ENCODE measurements at regions not wholly inside any gene's neighbourhood (a gene's known extent, or its start where the extent isn't known, plus 50 kb on each side); places are given as distances from the start of the nearest gene placed in this dataset.

DNA sequence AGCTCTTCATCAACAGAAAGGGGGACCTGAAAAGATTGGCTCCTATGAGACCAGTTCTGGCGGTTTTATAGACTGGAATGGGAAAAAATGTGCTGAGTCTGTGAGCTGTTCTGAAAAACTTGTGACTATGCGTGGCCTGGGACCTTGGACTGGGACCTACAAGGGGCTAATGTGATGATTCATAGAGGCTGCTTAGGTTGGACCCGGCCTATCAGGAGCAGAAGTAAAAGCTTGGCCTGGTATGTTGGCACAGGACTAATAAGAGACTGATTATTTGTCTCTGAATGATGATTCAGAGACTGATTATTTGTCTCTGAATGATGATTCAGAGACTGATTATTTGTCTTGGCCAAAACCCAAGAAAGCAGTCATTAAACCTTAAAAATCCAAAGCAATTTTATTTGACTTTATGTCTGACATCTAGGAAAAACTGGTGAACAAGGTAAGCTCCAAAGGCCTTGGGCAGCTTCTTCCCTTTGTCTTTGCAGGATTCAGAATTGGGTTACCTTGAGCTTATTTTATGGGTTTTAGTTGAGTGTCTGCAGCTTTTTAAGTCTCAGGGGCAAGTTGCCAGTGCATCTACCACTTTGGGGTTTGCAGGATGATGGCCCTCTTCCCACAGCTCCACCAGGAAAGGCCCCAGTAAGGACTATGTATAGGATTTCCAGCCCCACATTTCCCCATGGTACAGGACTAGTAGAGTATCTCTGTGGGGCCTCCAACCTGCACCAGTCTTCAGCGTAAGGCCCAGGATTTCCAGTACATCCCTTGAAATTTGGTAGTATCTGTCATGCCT is 390.3 kb downstream of the KDM5D start:
- Histone ChIP-seq H3K4me3 (ENCODE audit: low read length in 2 of 2) (no peak overlapping the region), H3K4me1 (ENCODE audit: control insufficient read depth in 2 of 2, insufficient read depth in 2 of 2, low read length in 2 of 2) (no peaks in the 10 kb centered on the region), H3K36me3 (ENCODE audit: control insufficient read depth in 2 of 2, insufficient read depth in 2 of 2, low read length in 1 of 2) (no peaks in the 10 kb centered on the region), H3K9me3 (ENCODE audit: control insufficient read depth in 2 of 2, insufficient read depth in 1 of 2, low read length in 1 of 2) (no peaks in the 10 kb centered on the region), H3K27ac (ENCODE audit: low read depth in 1 of 2, low read length in 1 of 2) (no peak overlapping the region), H3K27me3 (ENCODE audit: control insufficient read depth in 2 of 2, insufficient read depth in 1 of 2, low read length in 1 of 2) (no peaks in the 10 kb centered on the region)
- DNase-seq (ENCODE audit: low read depth in 6 of 9, low spot score in 9 of 9) = no peak
- 94% methylated on average over 4 of the region's 4 CpGs for WGBS

DNA sequence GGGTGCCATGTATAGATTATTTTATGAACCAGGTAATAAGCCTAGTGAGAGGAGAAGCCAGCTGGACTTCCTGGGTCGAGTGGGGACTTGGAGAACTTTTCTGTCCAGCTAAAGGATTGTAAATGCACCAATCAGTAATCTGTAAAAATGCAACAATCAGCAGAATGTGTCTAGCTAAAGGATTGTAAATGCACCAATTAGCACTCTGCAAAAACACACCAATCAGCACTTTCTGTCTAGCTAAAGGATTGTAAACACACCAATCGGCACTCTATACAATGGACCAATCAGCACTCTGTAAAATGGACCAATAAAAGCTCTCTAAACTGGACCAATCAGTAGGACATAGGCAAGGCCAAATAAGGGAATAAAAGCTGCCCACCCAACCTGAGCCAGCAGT is 392.9 kb downstream of the KDM5D start:
- Histone ChIP-seq H3K4me3 (ENCODE audit: low read length in 2 of 2) (no peak overlapping the region), H3K9me3 (ENCODE audit: control insufficient read depth in 2 of 2, insufficient read depth in 1 of 2, low read length in 1 of 2) (no peaks in the 10 kb centered on the region), H3K4me1 (ENCODE audit: control insufficient read depth in 2 of 2, insufficient read depth in 2 of 2, low read length in 2 of 2) (no peaks in the 10 kb centered on the region), H3K27me3 (ENCODE audit: control insufficient read depth in 2 of 2, insufficient read depth in 1 of 2, low read length in 1 of 2) (no peaks in the 10 kb centered on the region), H3K36me3 (ENCODE audit: control insufficient read depth in 2 of 2, insufficient read depth in 2 of 2, low read length in 1 of 2) (no peaks in the 10 kb centered on the region), H3K27ac (ENCODE audit: low read depth in 1 of 2, low read length in 1 of 2) (no peak overlapping the region)
- WGBS = 67% methylated on average over 2 of the region's 2 CpGs
- no peak for DNase-seq (ENCODE audit: low read depth in 6 of 9, low spot score in 9 of 9)

DNA sequence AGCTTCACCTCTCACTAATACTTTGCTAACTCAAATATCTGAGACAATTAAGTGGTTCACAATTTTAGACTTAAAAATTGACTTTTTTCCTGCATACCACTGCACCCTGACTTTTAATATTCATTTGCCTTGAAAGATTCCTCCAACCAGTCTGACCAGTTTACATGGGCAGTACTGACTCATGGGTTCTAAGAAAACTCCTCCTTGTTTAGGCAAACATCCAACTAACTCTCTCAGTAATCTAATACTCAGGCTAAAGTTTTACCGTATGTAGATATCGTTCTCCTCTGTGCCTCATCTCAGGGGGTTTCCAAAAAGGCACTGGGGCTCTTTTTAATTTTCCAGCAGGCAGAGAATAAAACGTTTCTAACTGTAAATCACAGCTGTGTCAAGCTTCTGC is 422.8 kb downstream of the KDM5D start:
- 85% methylated on average over 3 of the region's 3 CpGs for WGBS
- no peak for DNase-seq (ENCODE audit: low read depth in 6 of 9, low spot score in 9 of 9)
- no peak overlapping the region for H3K27ac ChIP-seq (ENCODE audit: low read depth in 1 of 2, low read length in 1 of 2)

DNA sequence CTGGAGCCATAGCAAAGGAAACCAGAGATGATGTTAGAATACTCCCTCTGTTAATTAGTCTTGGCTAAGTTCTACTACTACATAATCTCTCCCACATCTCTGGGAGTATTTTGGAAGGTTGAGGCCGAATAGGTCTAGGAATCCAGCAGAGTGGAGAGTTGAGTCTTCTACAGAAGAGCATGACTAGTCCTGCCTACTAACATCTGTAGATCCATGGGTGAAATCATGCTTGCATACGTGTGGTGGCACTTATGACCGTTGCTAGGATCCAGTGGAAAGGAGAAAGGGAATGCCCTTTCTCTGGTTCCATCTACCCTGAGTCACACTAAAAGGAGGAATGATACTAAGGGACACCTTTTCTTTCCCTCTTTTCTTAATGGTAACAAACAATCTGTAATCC is 425.4 kb downstream of the KDM5D start:
- H3K36me3 ChIP-seq (ENCODE audit: control insufficient read depth in 2 of 2, insufficient read depth in 2 of 2, low read length in 1 of 2) = no peaks in the 10 kb centered on the region
- no peak overlapping the region for H3K27ac ChIP-seq (ENCODE audit: low read depth in 1 of 2, low read length in 1 of 2)
- no peaks in the 10 kb centered on the region for H3K9me3 ChIP-seq (ENCODE audit: control insufficient read depth in 2 of 2, insufficient read depth in 1 of 2, low read length in 1 of 2)
- H3K4me1 ChIP-seq (ENCODE audit: control insufficient read depth in 2 of 2, insufficient read depth in 2 of 2, low read length in 2 of 2) = no peaks in the 10 kb centered on the region
- whole genome bisulfite sequencing = 82% methylated on average over 3 of the region's 3 CpGs
- no peaks in the 10 kb centered on the region for H3K27me3 ChIP-seq (ENCODE audit: control insufficient read depth in 2 of 2, insufficient read depth in 1 of 2, low read length in 1 of 2)
- DNase-seq (ENCODE audit: low read depth in 6 of 9, low spot score in 9 of 9) = no peak
- no peak overlapping the region for H3K4me3 ChIP-seq (ENCODE audit: low read length in 2 of 2)

More for the DNA sequence above, 422.8 kb downstream of the KDM5D start:
- Histone ChIP-seq H3K9me3 (ENCODE audit: control insufficient read depth in 2 of 2, insufficient read depth in 1 of 2, low read length in 1 of 2) (no peaks in the 10 kb centered on the region), H3K4me3 (ENCODE audit: low read length in 2 of 2) (no peak overlapping the region), H3K36me3 (ENCODE audit: control insufficient read depth in 2 of 2, insufficient read depth in 2 of 2, low read length in 1 of 2) (no peaks in the 10 kb centered on the region), H3K27me3 (ENCODE audit: control insufficient read depth in 2 of 2, insufficient read depth in 1 of 2, low read length in 1 of 2) (no peaks in the 10 kb centered on the region), H3K4me1 (ENCODE audit: control insufficient read depth in 2 of 2, insufficient read depth in 2 of 2, low read length in 2 of 2) (no peaks in the 10 kb centered on the region)

DNA sequence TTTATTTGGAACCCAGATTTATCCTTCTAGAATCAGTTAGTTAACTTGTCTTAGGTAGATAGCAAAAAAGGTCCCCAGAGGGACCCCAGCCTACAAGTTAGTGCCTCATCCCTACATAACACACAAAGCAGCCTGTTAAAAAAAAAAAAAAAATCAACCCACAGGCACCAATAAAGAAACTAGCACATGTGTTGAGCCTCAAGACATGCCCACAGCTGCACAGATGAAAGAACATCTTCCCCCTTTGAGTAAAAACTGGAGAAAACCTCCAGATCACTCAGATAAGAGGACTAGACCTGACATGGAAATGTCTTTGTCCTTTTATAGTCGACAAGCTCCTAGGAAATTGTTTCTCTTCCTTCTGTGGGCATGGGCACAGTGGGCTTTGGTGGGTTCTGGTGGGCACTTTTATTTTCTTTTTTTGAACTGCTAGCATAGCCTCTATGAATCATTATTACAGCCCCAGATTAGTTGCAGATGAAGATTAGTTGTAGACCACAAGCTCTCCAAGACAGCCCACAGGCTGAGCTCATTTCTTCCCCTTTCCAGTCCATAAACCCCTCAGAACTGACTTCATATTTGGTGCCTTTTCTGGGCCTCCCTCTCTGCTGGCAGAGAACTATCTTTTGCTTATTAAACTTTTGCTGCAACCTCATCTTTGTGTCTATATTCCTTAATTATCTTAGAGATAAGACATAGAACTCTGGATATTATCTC is 427.1 kb downstream of the KDM5D start:
- H3K9me3 ChIP-seq (ENCODE audit: control insufficient read depth in 2 of 2, insufficient read depth in 1 of 2, low read length in 1 of 2) = no peaks in the 10 kb centered on the region
- no peak overlapping the region for H3K27ac ChIP-seq (ENCODE audit: low read depth in 1 of 2, low read length in 1 of 2)
- H3K36me3 ChIP-seq (ENCODE audit: control insufficient read depth in 2 of 2, insufficient read depth in 2 of 2, low read length in 1 of 2) = no peaks in the 10 kb centered on the region
- H3K4me1 ChIP-seq (ENCODE audit: control insufficient read depth in 2 of 2, insufficient read depth in 2 of 2, low read length in 2 of 2) = no peaks in the 10 kb centered on the region
- DNase-seq (ENCODE audit: low read depth in 6 of 9, low spot score in 9 of 9) = no peak
- no peak overlapping the region for H3K4me3 ChIP-seq (ENCODE audit: low read length in 2 of 2)
- 39% methylated on average over 1 of the region's 1 CpG for WGBS
- no peaks in the 10 kb centered on the region for H3K27me3 ChIP-seq (ENCODE audit: control insufficient read depth in 2 of 2, insufficient read depth in 1 of 2, low read length in 1 of 2)

DNA sequence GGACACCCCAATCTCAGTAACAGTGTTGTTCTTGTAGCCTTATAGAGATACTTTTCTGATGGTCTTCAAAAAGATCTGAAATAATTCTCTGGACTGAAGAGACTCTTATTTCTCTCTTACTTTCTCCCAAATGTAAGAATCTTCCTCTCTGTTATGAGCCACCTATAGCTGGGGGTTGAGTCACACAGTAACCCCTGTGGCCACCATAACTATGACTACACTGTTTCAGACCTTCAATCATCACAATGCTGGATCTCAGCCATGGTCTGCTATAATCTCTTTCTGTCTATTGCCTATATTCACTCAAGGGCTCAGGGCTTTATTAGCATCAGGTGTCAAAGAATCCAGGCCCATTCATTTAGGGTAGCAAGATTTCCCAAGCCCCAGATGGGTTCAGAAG is 436.9 kb downstream of the KDM5D start:
- Histone ChIP-seq H3K36me3 (ENCODE audit: control insufficient read depth in 2 of 2, insufficient read depth in 2 of 2, low read length in 1 of 2) (no peaks in the 10 kb centered on the region), H3K4me1 (ENCODE audit: control insufficient read depth in 2 of 2, insufficient read depth in 2 of 2, low read length in 2 of 2) (no peaks in the 10 kb centered on the region), H3K27ac (ENCODE audit: low read depth in 1 of 2, low read length in 1 of 2) (no peak overlapping the region), H3K9me3 (ENCODE audit: control insufficient read depth in 2 of 2, insufficient read depth in 1 of 2, low read length in 1 of 2) (no peaks in the 10 kb centered on the region), H3K27me3 (ENCODE audit: control insufficient read depth in 2 of 2, insufficient read depth in 1 of 2, low read length in 1 of 2) (no peaks in the 10 kb centered on the region), H3K4me3 (ENCODE audit: low read length in 2 of 2) (no peak overlapping the region)
- no peak for DNase-seq (ENCODE audit: low read depth in 6 of 9, low spot score in 9 of 9)

DNA sequence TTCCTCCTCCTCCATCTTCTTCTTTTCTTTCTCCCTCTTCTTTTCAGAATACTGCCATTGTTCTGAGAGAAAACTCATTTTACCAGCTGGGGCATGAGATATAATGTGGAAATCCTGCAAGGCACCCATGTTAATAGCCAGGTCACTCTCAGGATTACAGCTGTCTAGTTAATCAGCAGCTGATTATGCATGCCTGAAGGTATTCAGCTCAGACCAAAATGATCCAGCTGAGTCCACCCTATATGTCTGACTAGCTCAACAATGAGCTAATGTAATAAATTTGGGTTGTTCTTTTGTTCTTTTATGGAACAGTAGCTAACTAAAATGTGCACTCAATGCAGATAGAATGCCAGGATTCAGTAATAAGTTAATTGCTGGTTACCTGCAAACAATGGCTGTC is 441.4 kb downstream of the KDM5D start:
- Histone ChIP-seq H3K27me3 (ENCODE audit: control insufficient read depth in 2 of 2, insufficient read depth in 1 of 2, low read length in 1 of 2) (no peaks in the 10 kb centered on the region), H3K36me3 (ENCODE audit: control insufficient read depth in 2 of 2, insufficient read depth in 2 of 2, low read length in 1 of 2) (no peaks in the 10 kb centered on the region), H3K9me3 (ENCODE audit: control insufficient read depth in 2 of 2, insufficient read depth in 1 of 2, low read length in 1 of 2) (no peaks in the 10 kb centered on the region), H3K4me1 (ENCODE audit: control insufficient read depth in 2 of 2, insufficient read depth in 2 of 2, low read length in 2 of 2) (no peaks in the 10 kb centered on the region), H3K27ac (ENCODE audit: low read depth in 1 of 2, low read length in 1 of 2) (no peak overlapping the region), H3K4me3 (ENCODE audit: low read length in 2 of 2) (no peak overlapping the region)
- DNase-seq (ENCODE audit: low read depth in 6 of 9, low spot score in 9 of 9) = no peak

DNA sequence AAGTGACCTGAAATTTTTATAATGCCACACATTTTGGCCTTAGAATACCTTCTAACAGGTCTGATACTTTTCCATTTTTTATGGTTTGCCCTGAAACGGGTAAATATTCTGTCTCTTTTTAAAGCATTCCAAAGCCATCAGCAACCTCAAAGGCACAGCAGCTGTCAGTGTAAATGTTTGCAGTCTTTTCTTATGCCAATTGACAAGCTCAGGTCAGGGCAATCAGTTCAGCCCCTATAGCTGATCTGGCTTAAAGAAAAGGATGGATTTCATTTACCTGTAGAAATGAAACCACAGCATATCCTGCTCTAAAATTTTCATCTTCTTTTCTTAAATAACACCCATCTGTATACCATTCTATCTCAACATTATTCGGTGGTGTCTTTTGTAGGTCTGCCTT is 453.6 kb downstream of the KDM5D start:
- 31% methylated on average over 2 of the region's 2 CpGs for WGBS
- Histone ChIP-seq H3K36me3 (ENCODE audit: control insufficient read depth in 2 of 2, insufficient read depth in 2 of 2, low read length in 1 of 2) (no peaks in the 10 kb centered on the region), H3K4me1 (ENCODE audit: control insufficient read depth in 2 of 2, insufficient read depth in 2 of 2, low read length in 2 of 2) (no peaks in the 10 kb centered on the region), H3K27me3 (ENCODE audit: control insufficient read depth in 2 of 2, insufficient read depth in 1 of 2, low read length in 1 of 2) (no peaks in the 10 kb centered on the region), H3K27ac (ENCODE audit: low read depth in 1 of 2, low read length in 1 of 2) (no peak overlapping the region), H3K9me3 (ENCODE audit: control insufficient read depth in 2 of 2, insufficient read depth in 1 of 2, low read length in 1 of 2) (no peaks in the 10 kb centered on the region), H3K4me3 (ENCODE audit: low read length in 2 of 2) (no peak overlapping the region)
- no peak for DNase-seq (ENCODE audit: low read depth in 6 of 9, low spot score in 9 of 9)

DNA sequence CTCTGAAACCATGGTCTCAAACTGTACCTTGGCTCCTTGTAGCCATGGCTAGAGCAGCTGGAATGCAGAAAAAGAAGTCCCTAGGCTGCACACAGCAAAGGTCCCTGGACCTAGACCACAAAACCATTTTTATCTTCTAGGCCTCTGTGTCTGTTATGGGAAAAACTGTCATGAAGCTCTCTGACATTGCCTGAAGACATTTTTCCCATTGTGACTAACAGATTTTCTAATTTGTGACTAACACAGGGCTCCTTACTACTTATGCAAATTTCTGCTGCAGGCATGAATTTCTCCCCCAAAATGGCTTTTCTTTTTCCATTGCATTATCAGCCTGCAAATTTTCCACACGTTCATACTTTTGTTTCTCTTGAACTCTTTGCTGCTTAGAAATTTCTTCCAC is 470.4 kb downstream of the KDM5D start:
- H3K4me1 ChIP-seq (ENCODE audit: control insufficient read depth in 2 of 2, insufficient read depth in 2 of 2, low read length in 2 of 2) = no peaks in the 10 kb centered on the region
- no peak for DNase-seq (ENCODE audit: low read depth in 6 of 9, low spot score in 9 of 9)
- no peaks in the 10 kb centered on the region for H3K27me3 ChIP-seq (ENCODE audit: control insufficient read depth in 2 of 2, insufficient read depth in 1 of 2, low read length in 1 of 2)
- WGBS = 100% methylated on average over 1 of the region's 1 CpG
- H3K36me3 ChIP-seq (ENCODE audit: control insufficient read depth in 2 of 2, insufficient read depth in 2 of 2, low read length in 1 of 2) = no peaks in the 10 kb centered on the region
- no peaks in the 10 kb centered on the region for H3K9me3 ChIP-seq (ENCODE audit: control insufficient read depth in 2 of 2, insufficient read depth in 1 of 2, low read length in 1 of 2)
- no peak overlapping the region for H3K27ac ChIP-seq (ENCODE audit: low read depth in 1 of 2, low read length in 1 of 2)
- H3K4me3 ChIP-seq (ENCODE audit: low read length in 2 of 2) = no peak overlapping the region

Measured in thymus (tissue), 11 donors.